SK-N-SH (cell line): ENCODE measurements at regions not wholly inside any gene's neighbourhood (a gene's known extent, or its start where the extent isn't known, plus 50 kb on each side); places are given as distances from the start of the nearest gene placed in this dataset.

Experiments used
- EP300 ChIP-seq, 2 experiments: IDR thresholded peaks; 2 replicates each; pipeline versions ENCODE4 v1.4.0 to v1.6.1; 2012; ENCODE audit warnings: borderline replicate concordance in 1 of 2, low read depth in 1 of 2, low read length in 1 of 2
- MAX ChIP-seq: IDR thresholded peaks from 2 replicates; pipeline ENCODE4 v1.4.0; 2012; ENCODE audit warnings: low read depth

GRCh38 chr12:131381716-131382430, 329.0 kb upstream of the SFSWAP start:
- no peak for TF ChIP-seq MAX
- no peak for TF ChIP-seq EP300 (IDR thresholded peaks at IDR 0.05; ENCODE audit: borderline replicate concordance in 1 of 2, low read depth in 1 of 2, low read length in 1 of 2)
